GM13977 (cell line): ENCODE measurements at regions not wholly inside any gene's neighbourhood (a gene's known extent, or its start where the extent isn't known, plus 50 kb on each side); places are given as distances from the start of the nearest gene placed in this dataset.

Experiments used
- DNase-seq: peaks from one replicate; pipeline ENCODE4 v3.0.0; 2012; ENCODE audit warnings: low spot score
- in situ Hi-C: fragments of 300-500 bp; cut with MboI; formaldehyde crosslinking; loops from one replicate; pipeline ENCODE4 v1.12.0; 2022; ENCODE audit warnings: low sequenced_read_pairs, low pct_unique_long_range_greater_than_20kb, mixed read lengths, inconsistent platforms; ENCODE audit not compliant: unreplicated experiment
- TF ChIP-seq, protein P1 (sequence below): IDR thresholded peaks from 2 replicates; pipeline ENCODE4 v1.5.1; 2012; ENCODE audit warnings: mild to moderate bottlenecking, control low read depth; ENCODE audit not compliant: insufficient read depth; ENCODE audit errors: extremely low read depth, missing control alignments

DNA sequence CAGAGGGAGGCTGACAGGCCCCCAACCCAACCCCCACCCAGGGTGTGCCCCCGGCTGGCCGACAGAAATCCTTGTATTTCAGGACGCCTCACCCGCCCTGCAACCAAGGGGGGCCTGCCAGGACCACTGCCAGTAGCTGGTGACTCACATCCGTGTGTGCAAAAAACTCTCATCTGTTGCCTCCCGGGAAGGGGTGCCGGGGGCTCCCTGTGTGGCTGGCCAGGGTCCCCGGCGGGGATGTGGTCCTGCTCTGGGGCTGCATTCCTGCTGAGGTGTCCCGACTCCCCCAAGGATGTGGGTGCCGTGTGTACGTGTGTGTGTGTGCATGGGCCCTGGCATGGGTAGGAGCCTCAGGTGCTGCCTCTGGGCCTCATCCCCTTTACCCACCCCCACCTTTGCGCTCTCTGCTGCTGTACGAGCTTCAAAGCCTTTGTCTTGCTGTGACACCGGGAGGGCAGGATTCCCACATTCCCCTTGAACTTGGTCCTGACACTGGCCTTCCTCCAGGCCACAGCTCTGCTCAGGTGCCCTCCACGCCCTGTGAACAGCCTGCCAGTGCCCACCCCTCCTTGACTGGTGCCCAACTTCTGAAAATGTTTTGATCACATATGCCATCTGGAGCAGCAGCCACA lies 226.3 kb upstream of the HDAC4 start:
- in situ Hi-C loops: no loop called here
- TF ChIP-seq, protein P1, sequence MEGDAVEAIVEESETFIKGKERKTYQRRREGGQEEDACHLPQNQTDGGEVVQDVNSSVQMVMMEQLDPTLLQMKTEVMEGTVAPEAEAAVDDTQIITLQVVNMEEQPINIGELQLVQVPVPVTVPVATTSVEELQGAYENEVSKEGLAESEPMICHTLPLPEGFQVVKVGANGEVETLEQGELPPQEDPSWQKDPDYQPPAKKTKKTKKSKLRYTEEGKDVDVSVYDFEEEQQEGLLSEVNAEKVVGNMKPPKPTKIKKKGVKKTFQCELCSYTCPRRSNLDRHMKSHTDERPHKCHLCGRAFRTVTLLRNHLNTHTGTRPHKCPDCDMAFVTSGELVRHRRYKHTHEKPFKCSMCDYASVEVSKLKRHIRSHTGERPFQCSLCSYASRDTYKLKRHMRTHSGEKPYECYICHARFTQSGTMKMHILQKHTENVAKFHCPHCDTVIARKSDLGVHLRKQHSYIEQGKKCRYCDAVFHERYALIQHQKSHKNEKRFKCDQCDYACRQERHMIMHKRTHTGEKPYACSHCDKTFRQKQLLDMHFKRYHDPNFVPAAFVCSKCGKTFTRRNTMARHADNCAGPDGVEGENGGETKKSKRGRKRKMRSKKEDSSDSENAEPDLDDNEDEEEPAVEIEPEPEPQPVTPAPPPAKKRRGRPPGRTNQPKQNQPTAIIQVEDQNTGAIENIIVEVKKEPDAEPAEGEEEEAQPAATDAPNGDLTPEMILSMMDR: no peak
- DNase-seq: no peak

DNA sequence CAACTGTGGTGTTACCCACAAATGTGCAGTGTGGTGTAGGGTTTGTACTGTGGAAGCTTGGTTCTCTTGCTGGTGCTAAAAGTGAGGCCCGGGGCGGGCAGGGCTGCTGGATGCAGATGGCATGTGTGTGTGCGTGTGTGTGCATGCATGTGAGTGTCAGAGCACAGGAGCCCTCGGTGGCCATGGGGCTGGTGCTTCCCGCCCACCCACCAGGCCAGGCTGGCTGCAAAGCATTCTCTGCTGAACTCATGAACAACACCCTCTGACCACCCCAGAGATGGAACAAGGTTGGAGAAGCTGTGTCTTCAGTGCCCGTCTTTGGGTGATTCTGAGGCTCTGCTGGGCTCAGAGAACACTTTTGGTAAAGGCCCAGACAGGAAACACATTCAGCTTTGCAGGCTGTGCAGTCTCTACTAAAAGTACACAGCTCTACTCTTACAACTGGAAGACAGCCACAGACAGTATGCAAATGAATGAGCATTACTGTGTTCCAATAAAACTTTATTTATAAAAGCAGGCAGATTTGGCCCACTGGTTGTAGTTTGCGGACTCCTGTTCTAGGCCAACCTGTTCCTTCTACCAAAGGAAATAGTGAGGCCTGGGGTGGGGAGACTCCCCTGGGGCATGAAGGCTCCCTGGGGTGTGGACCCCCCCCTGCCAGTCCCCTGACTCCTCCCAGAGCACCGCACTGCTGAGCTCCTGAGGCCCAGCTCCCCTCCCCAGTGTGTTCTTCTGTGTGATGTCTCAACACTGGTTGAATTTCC lies 225.3 kb upstream of the HDAC4 start:
- DNase-seq: no peak
- in situ Hi-C loops: no loop called here
- TF ChIP-seq, protein P1: no peak

DNA sequence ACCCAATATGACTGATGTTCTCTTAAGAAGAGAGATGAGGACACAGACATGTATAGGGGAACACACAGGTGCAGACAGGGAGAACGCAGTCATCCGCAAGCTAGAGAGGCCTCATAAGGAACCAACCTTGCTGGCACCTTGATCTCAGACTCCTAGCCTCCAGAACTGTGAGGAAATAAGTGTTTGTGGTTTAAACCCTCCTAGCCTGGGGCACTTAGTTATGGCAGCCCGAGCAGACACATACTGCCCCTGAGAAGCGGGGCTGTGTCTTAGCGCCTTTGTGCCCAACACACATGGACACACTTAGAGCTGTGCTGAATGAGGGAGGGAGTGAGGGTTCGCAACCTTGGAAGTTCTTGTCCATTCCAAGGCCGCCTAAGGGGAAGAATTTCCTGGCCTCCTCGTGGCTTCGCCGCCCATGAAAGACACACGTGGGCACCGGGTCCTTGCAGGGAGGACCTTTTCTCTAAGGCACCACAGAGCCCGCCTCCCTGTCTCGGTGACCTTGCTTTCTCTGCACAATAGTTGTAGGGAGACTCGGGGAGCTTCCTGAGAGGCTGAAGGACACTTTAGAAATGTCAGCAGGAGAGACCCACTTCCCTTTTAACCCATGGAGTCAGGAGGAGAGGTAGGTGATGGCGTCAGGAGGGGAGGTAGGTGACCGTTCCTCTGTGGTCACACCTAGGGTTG lies 224.5 kb upstream of the HDAC4 start:
- TF ChIP-seq, protein P1: no peak
- DNase-seq: no peak
- in situ Hi-C loops: no loop called here

GRCh38 chr2:239621611-239622010 lies 220.8 kb upstream of the HDAC4 start:
- in situ Hi-C loops: no loop called here
- TF ChIP-seq, protein P1: no peak
- DNase-seq: no peak

GRCh38 chr2:239619369-239619768 lies 218.5 kb upstream of the HDAC4 start:
- in situ Hi-C loops: no loop called here
- no peak for DNase-seq
- TF ChIP-seq, protein P1: no peak

DNA sequence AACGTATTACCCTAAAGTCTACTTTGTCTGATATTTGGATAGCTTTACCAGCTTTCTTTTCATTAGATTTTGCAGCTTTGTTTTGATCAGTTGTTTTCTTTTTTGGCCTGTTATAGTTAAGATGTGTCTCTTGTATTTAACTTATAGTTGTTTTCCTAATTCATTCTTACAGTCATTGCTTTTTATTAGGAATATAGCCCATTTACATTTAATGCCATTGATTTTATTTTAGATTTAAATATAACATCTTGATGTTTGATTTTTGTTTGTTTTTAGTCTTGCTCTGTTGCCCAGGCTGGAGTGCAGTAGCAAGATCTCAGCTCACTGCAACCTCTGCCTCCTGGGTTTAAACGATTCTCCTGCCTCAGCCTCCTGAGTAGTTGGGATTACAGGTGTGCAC lies 215.9 kb upstream of the HDAC4 start:
- no peak for DNase-seq
- in situ Hi-C loops: no loop called here
- TF ChIP-seq, protein P1: no peak
